NCI-H748 (cell line): ENCODE measurements at regions not wholly inside any gene's neighbourhood (a gene's known extent, or its start where the extent isn't known, plus 50 kb on each side); places are given as distances from the start of the nearest gene placed in this dataset.

Source experiments
- DNase-seq: peaks from one replicate; lab custom pipeline; 2025; ENCODE audit not compliant: unreplicated experiment; lab: John Stamatoyannopoulos, UW

GRCh38 chr2:66789741-66790140 is 354.8 kb downstream of the MEIS1 start:
- DNase-seq = no peak

DNA sequence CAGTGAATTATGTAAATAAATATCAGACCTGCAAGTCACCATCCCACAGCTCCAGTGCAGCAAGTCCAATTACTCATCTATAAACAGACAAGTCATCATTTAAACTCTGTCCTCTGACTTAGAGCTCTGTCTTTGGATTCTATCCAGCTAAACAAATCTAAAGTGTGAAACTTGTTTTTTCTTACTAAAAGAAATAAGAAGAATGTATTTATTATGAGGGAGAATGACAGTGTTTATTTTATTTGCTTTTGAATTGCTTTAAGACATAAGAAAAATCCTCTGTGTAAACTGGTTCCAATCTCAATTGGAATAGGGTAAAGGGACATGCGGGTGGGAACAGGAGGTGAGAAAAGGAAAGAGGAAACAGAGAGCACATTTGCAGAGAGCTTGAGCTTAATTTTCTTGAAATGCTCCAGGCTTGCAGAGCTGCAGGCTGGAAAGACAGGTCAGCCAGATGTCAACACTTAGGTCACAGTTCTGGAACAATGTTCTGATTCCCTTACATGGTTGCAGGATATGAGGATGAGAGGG is 355.8 kb downstream of the MEIS1 start:
- DNase-seq = no peak

DNA sequence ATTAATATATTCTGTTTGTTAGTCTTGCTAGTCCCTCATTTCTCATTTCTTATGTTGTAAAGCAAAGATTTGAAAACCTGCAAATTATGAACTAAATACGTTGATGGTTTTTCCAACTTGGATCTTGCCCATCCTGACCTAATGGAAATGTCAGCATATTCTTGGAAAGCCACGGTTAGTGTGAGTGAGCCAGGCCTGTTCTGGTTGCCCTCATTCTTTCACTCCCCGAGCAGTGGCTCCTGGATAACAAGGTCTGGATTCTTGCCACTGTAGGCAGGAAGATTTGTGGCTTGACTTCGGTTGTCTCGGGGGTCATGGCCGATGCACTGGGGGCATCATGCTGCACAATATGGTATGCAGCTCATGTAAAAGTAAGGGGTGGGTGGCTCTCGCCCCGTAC is 359.1 kb downstream of the MEIS1 start:
- no peak for DNase-seq

- DNase-seq = no peak
These were observed 359.6 kb downstream of the MEIS1 start for GRCh38 chr2:66794551-66794950.

DNA sequence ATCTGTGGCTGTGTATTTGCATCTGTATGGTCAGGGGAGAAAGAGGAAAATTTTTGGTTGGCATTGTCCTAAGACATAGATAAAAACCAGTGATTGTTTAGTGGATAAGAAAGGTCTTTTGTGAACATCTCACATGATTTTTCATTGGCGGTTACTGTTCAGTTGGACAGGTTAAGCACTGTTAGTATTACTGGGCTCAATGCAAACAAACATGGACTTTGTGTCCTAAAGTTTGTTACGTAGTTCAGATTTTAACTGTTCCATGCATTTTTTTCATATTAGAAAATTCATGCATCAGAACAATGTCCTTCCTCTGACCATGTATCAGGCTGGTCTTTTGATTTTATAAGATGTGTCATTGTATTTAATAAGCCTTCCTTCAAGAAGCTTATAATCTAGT is 368.0 kb downstream of the MEIS1 start:
- no peak for DNase-seq

GRCh38 chr2:66803726-66804125 is 368.8 kb downstream of the MEIS1 start:
- no peak for DNase-seq

GRCh38 chr2:66805016-66805865 is 370.3 kb downstream of the MEIS1 start:
- no peak for DNase-seq

- no peak for DNase-seq
These were observed 371.0 kb downstream of the MEIS1 start for GRCh38 chr2:66805968-66806367.

DNA sequence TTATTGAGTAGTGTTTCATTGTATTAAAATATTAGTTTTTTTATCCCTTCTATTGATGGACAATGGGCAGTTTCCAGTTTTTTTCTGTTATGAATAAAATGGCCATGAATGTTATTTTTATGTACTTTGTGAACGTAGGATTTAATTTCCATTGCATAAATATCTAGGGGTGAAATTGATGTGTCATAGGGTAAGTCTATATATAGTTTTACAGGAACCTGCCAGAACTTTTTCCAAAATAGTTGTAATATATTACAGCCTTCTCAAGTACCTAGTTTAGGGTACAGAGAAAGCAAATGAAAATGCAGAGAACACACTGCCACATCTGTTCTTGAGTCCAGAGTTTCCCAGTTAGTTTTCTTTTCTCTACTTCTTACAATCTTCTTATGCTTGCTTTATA is 378.6 kb downstream of the MEIS1 start:
- no peak for DNase-seq

- DNase-seq = no peak
These were observed 379.1 kb downstream of the MEIS1 start for GRCh38 chr2:66813976-66814375.

DNA sequence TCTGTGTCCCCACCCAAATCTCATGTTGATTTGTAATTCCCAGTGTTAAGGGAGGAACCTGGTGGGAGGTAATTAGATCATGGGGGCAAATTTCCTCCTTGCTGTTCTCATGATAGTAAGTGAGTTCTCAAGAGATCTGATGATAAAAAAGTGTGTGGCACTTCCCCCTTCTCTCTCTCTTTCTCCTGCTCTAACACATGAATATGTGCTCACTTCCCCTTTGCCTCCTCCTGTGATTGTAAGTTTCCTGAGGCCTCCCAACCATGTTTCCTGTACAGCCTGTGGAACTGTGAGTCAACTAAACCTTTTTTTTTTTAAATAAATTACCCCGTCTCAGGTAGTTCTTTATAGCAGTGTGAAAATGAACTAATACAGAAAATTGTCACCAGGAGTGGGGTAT is 380.0 kb downstream of the MEIS1 start:
- DNase-seq = no peak

DNA sequence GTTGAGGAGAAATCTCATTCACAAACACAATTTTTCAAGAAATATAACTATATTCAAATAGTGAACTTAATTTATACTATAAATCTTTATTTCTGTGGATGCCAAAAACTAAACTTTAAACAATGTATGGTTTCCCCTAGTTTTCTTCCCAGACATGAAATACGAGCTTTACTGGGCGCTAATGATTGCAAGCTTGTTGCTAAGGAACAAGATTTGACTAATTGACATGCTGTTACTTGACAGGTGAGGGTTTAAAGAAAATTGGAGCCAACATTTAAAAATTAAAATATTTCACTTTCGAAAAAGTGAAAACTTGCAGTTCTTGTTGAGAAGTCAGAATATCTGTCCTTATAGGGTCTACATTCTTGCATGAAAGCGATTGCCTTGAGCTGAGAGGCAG is 381.0 kb downstream of the MEIS1 start:
- DNase-seq = peak; percentile 22

DNA sequence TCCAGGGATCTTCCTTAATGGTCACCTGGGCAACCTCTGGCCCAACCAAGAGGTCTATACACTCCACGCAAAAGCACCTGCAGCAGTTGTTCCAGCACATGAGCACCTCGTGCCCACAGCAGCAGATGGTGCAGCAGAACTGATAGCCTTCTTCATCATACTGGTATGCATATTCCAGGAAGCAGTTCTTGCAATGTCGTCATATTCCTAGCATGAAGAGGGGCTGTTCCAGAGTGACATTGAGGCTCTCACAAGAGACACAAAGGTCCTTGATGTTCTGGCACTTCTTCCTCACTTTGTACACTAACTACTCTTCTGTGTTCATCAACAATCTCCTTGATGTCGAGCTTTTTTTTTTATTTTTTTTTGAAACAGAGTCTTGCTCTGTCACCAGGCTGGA is 386.2 kb downstream of the MEIS1 start:
- DNase-seq = no peak

- no peak for DNase-seq
These were observed 387.3 kb downstream of the MEIS1 start for GRCh38 chr2:66822186-66822585.

GRCh38 chr2:66824926-66825325 is 390.0 kb downstream of the MEIS1 start:
- DNase-seq = peak; percentile 6

- no peak for DNase-seq
These were observed 392.9 kb downstream of the MEIS1 start for GRCh38 chr2:66827851-66828250.

GRCh38 chr2:66828876-66829275 is 394.0 kb downstream of the MEIS1 start:
- DNase-seq = no peak

- DNase-seq = no peak
These were observed 396.0 kb downstream of the MEIS1 start for GRCh38 chr2:66830881-66831280.

GRCh38 chr2:66832646-66833435 is 397.9 kb downstream of the MEIS1 start:
- no peak for DNase-seq

GRCh38 chr2:66834859-66835258 is 399.9 kb downstream of the MEIS1 start:
- no peak for DNase-seq

DNA sequence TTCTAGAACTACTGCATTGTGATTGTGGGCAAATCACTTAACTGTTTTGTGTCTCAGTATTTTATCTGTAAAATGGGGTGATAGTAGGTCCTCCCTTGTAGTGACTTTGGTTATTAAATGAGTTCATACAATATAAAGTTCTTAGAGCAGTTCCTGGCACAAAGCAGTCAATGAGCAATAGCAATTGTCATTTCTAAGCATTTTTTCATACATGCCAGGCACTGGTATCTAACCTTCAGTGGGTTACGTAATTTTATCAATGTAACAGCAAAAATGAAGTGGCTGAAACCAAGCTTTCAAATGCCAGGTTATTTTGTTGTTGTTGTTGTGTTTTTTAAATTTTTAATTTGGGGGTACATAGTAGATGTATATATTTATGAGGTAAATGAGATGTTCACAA is 401.9 kb downstream of the MEIS1 start:
- no peak for DNase-seq
